MM.1S (cell line): ENCODE measurements at regions not wholly inside any gene's neighbourhood (a gene's known extent, or its start where the extent isn't known, plus 50 kb on each side); places are given as distances from the start of the nearest gene placed in this dataset.

Experiments used
- EZH2 ChIP-seq: fragments of 300-600 bp; sonication (generic); optimal IDR thresholded peaks from 2 replicates; pipeline ENCODE3; 2017; ENCODE audit warnings: low read depth, mild to moderate bottlenecking, antibody characterized with exemption, low read length, mixed read lengths
- TF ChIP-seq, protein P1 (sequence below): fragments of 300-600 bp; sonication (generic); IDR thresholded peaks from 2 replicates; pipeline ENCODE4 v1.5.1; 2016; ENCODE audit warnings: antibody characterized with exemption, low read length, mixed read lengths

DNA sequence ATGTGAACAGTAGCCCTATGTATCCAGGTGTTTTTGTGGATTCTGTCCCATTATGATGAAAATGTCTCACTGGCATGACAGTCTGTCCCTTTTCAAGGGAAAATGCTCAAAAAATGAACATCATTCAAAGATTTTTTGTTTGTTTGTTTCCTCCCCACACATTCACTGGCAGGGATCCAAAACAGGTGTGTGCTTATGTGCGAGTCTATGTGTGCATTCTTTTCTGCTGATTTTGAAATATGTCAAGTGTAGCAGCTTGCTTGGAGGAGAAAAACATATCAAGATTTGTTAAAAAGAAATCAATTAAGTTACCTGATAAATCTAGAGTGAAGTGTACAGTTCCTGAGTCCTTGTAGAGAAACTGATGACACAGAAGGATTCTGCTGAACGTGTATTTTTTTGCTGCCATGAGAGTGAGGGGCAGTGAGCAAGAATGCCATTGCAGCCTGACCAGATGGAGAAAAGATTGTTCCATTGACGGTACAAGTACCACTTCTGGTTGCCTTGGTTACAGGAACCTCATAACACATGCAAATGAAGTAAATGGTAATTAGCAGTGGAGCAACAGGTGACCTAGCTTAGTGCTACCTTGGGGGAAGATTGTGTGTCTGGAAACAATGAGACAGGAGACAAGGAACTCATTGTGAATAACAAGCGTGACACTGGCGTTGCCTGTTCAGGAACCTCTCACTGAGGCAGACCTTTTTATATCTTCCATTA is 277.4 kb upstream of the PHYHIPL start:
- TF ChIP-seq, protein P1, sequence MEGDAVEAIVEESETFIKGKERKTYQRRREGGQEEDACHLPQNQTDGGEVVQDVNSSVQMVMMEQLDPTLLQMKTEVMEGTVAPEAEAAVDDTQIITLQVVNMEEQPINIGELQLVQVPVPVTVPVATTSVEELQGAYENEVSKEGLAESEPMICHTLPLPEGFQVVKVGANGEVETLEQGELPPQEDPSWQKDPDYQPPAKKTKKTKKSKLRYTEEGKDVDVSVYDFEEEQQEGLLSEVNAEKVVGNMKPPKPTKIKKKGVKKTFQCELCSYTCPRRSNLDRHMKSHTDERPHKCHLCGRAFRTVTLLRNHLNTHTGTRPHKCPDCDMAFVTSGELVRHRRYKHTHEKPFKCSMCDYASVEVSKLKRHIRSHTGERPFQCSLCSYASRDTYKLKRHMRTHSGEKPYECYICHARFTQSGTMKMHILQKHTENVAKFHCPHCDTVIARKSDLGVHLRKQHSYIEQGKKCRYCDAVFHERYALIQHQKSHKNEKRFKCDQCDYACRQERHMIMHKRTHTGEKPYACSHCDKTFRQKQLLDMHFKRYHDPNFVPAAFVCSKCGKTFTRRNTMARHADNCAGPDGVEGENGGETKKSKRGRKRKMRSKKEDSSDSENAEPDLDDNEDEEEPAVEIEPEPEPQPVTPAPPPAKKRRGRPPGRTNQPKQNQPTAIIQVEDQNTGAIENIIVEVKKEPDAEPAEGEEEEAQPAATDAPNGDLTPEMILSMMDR, result no peak
- TF ChIP-seq EZH2, result no peak
